Endothelial cell of umbilical vein (primary cell): ENCODE measurements at regions not wholly inside any gene's neighbourhood (a gene's known extent, or its start where the extent isn't known, plus 50 kb on each side); places are given as distances from the start of the nearest gene placed in this dataset.

Experiments
- EZH2 ChIP-seq: IDR thresholded peaks from 2 replicates; pipeline ENCODE4 v1.6.1; 2012; ENCODE audit warnings: borderline replicate concordance, low read depth, mild to moderate bottlenecking, moderate library complexity, low read length, inconsistent platforms; ENCODE audit not compliant: severe bottlenecking
- GATA2 ChIP-seq: IDR thresholded peaks from 2 replicates; pipeline ENCODE4 v1.7.0; 2011; ENCODE audit warnings: low read depth, mild to moderate bottlenecking, moderate library complexity, mixed read lengths, low read length; ENCODE audit not compliant: insufficient read length, insufficient read depth
- JUN ChIP-seq: IDR thresholded peaks from 2 replicates; pipeline ENCODE4 v1.6.1; 2011; ENCODE audit warnings: borderline replicate concordance, low read depth; ENCODE audit not compliant: insufficient read length, insufficient read depth
- POLR2A ChIP-seq: IDR thresholded peaks from 2 replicates; pipeline ENCODE4 v1.6.1; 2012; ENCODE audit warnings: low read depth, mild to moderate bottlenecking, control low read depth, low read length
- POLR2AphosphoS5 ChIP-seq: IDR thresholded peaks from 2 replicates; pipeline ENCODE4 v1.6.1; 2012; ENCODE audit warnings: low read depth, mild to moderate bottlenecking, control low read depth, low read length, moderate library complexity; ENCODE audit not compliant: insufficient read depth
- TF ChIP-seq, protein P1 (sequence below), 2 donors: IDR thresholded peaks; 1 replicate in 1 of 2; 2 replicates in 1 of 2; pipeline ENCODE4 v1.5.1; 2011; ENCODE audit warnings: low read length in 2 of 2, mild to moderate bottlenecking in 2 of 2, moderate library complexity in 2 of 2, control low read depth in 1 of 2, inconsistent platforms in 1 of 2, low read depth in 1 of 2; ENCODE audit not compliant: insufficient read depth in 1 of 2; ENCODE audit errors: extremely low read depth in 1 of 2

GRCh38 chr7:142535123-142535779 is 214.0 kb upstream of the PRSS1 start:
- TF ChIP-seq, protein P1, sequence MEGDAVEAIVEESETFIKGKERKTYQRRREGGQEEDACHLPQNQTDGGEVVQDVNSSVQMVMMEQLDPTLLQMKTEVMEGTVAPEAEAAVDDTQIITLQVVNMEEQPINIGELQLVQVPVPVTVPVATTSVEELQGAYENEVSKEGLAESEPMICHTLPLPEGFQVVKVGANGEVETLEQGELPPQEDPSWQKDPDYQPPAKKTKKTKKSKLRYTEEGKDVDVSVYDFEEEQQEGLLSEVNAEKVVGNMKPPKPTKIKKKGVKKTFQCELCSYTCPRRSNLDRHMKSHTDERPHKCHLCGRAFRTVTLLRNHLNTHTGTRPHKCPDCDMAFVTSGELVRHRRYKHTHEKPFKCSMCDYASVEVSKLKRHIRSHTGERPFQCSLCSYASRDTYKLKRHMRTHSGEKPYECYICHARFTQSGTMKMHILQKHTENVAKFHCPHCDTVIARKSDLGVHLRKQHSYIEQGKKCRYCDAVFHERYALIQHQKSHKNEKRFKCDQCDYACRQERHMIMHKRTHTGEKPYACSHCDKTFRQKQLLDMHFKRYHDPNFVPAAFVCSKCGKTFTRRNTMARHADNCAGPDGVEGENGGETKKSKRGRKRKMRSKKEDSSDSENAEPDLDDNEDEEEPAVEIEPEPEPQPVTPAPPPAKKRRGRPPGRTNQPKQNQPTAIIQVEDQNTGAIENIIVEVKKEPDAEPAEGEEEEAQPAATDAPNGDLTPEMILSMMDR (IDR thresholded peaks at IDR 0.05; ENCODE audit: extremely low read depth in 1 of 2, insufficient read depth in 1 of 2, low read depth in 1 of 2, low read length in 2 of 2) = peak; percentile 87 to 90
- TF ChIP-seq POLR2A = peak; percentile 45
- TF ChIP-seq POLR2AphosphoS5 = no peak
- TF ChIP-seq JUN = peak; percentile 50
- TF ChIP-seq GATA2 = peak; percentile 100
- no peak for TF ChIP-seq EZH2
